ENCODE measurements at regions not wholly inside any gene's neighbourhood (a gene's known extent, or its start where the extent isn't known, plus 50 kb on each side); places are given as distances from the start of the nearest gene placed in this dataset.

GRCh38 chr15:92813485-92813884 is 86.6 kb upstream of the CHD2 start:
- no peak for TF ChIP-seq CSRNP3 (CRISPR knock-in tag; IDR thresholded peaks at IDR 0.05)
- no peak for TF ChIP-seq PATZ1 (CRISPR knock-in tag; IDR thresholded peaks at IDR 0.05; ENCODE audit: borderline replicate concordance)
- TF ChIP-seq TSHZ2 (CRISPR knock-in tag; IDR thresholded peaks at IDR 0.05) = no peak
- TF ChIP-seq ZFP30 (CRISPR knock-in tag; IDR thresholded peaks at IDR 0.05) = no peak
- TF ChIP-seq ZFP3 (CRISPR knock-in tag; IDR thresholded peaks at IDR 0.05) = no peak
- no peak for TF ChIP-seq ZNF8 (CRISPR knock-in tag; IDR thresholded peaks at IDR 0.05)
- TF ChIP-seq ESRRG (CRISPR knock-in tag; IDR thresholded peaks at IDR 0.05) = no peak
- TF ChIP-seq SNAI2 (CRISPR knock-in tag; IDR thresholded peaks at IDR 0.05) = no peak
- no peak for TF ChIP-seq ARNTL (CRISPR knock-in tag; IDR thresholded peaks at IDR 0.05; ENCODE audit: borderline replicate concordance, low read depth)
- TF ChIP-seq GLIS3 (CRISPR knock-in tag; IDR thresholded peaks at IDR 0.05) = no peak
- no peak for TF ChIP-seq POU6F1 (CRISPR knock-in tag; IDR thresholded peaks at IDR 0.05; ENCODE audit: borderline replicate concordance, low read depth)

All from SK-N-SH treated with all-trans-retinoic acid at 6 μM for 48 hours (cell line).